H1 (cell line): ENCODE measurements at regions not wholly inside any gene's neighbourhood (a gene's known extent, or its start where the extent isn't known, plus 50 kb on each side); places are given as distances from the start of the nearest gene placed in this dataset.

Experiments used
- CTCF ChIA-PET: fragments of 300-600 bp; sonication (Branson Sonifier 250); formaldehyde crosslinking; loops from one replicate; lab custom pipeline; 2021; ENCODE audit not compliant: partially characterized antibody; lab: Charles Lee
- POLR2A ChIA-PET: fragments of 300-600 bp; sonication (Branson Sonifier 250); formaldehyde crosslinking; loops from one replicate; lab custom pipeline; 2021; ENCODE audit warnings: inconsistent platforms; ENCODE audit not compliant: partially characterized antibody; lab: Charles Lee
- DNase-seq, 2 experiments: peaks; one replicate each; pipeline versions ENCODE4 v3.0.0 to v3.0.0-alpha.2; 2010 to 2022; ENCODE audit warnings: low spot score in 2 of 2, low read depth in 1 of 2, mixed read lengths in 1 of 2
- FAIRE-seq: peaks from 2 replicates; lab custom pipeline; 2011; peaks lifted over from hg19 to GRCh38; lab: Jason Lieb, UNC
- H2AFZ ChIP-seq: 2 replicates; pipeline ENCODE4 v1.8.1; 2012; ENCODE audit warnings: low read length, inconsistent platforms
- H2AK5ac ChIP-seq: 2 replicates; pipeline ENCODE4 v1.6.1; 2013; ENCODE audit warnings: low read depth, low read length
- H2BK120ac ChIP-seq: replicated peaks from 2 replicates; pipeline ENCODE3; 2013; ENCODE audit warnings: low read depth, low read length, inconsistent platforms
- H2BK12ac ChIP-seq: 2 replicates; pipeline ENCODE4 v1.6.1; 2013; ENCODE audit warnings: low read depth, low read length
- H2BK15ac ChIP-seq: 2 replicates; pipeline ENCODE4 v1.6.1; 2013; ENCODE audit warnings: low read length
- H2BK20ac ChIP-seq: 2 replicates; pipeline ENCODE4 v1.6.1; 2013; ENCODE audit warnings: low read length
- H2BK5ac ChIP-seq: 2 replicates; pipeline ENCODE4 v1.6.1; 2013; ENCODE audit warnings: low read depth, low read length
- H3K14ac ChIP-seq: 2 replicates; pipeline ENCODE4 v1.6.1; 2013; ENCODE audit warnings: inconsistent platforms; ENCODE audit not compliant: insufficient read length
- H3K18ac ChIP-seq: 2 replicates; pipeline ENCODE4 v1.6.1; 2013; ENCODE audit warnings: low read length; ENCODE audit errors: extremely low read depth
- H3K23ac ChIP-seq: 2 replicates; pipeline ENCODE4 v1.6.1; 2013; ENCODE audit warnings: inconsistent platforms; ENCODE audit not compliant: insufficient read length
- H3K23me2 ChIP-seq: 2 replicates; pipeline ENCODE4 v1.6.1; 2013; ENCODE audit warnings: low read depth, low read length
- H3K27ac ChIP-seq: 2 replicates; pipeline ENCODE4 v1.6.1; 2011; ENCODE audit warnings: low read depth, low read length, inconsistent platforms
- H3K27me3 ChIP-seq, 4 experiments: replicated peaks in 1 of 4; 1 replicate in 1 of 4; 2 replicates in 3 of 4; pipeline versions ENCODE4 v1.6.1 to v1.8.1; 2011 to 2013; ENCODE audit warnings: low read length in 3 of 4, mild to moderate bottlenecking in 3 of 4, inconsistent platforms in 2 of 4, mixed read lengths in 2 of 4, moderate library complexity in 1 of 4; ENCODE audit not compliant: control insufficient read depth in 3 of 4, insufficient read depth in 3 of 4; ENCODE audit errors: extremely low read depth in 1 of 4
- H3K36me3 ChIP-seq, 4 experiments: 2 replicates each; pipeline versions ENCODE4 v1.6.1 to v1.8.1; 2011 to 2013; ENCODE audit warnings: mild to moderate bottlenecking in 4 of 4, low read length in 3 of 4, moderate library complexity in 2 of 4, control low read depth in 1 of 4, inconsistent platforms in 1 of 4; ENCODE audit not compliant: insufficient read depth in 4 of 4, control insufficient read depth in 2 of 4
- H3K4ac ChIP-seq: replicated peaks from 2 replicates; pipeline ENCODE3; 2013; ENCODE audit warnings: low read length, low read depth, mixed read lengths, inconsistent platforms; ENCODE audit not compliant: insufficient read length
- H3K4me1 ChIP-seq, 4 experiments: replicated peaks in 1 of 4; 1 replicate in 1 of 4; 2 replicates in 3 of 4; pipeline versions ENCODE4 v1.6.1 to v1.8.1; 2011 to 2013; ENCODE audit warnings: low read length in 3 of 4, inconsistent platforms in 2 of 4, mixed read lengths in 1 of 4; ENCODE audit not compliant: insufficient read depth in 4 of 4, control insufficient read depth in 3 of 4
- H3K4me2 ChIP-seq, 2 experiments: 2 replicates each; pipeline versions ENCODE4 v1.6.1 to v1.8.1; 2011 to 2013; ENCODE audit warnings: low read depth in 2 of 2, low read length in 2 of 2, control low read depth in 1 of 2, inconsistent platforms in 1 of 2, mild to moderate bottlenecking in 1 of 2; ENCODE audit not compliant: insufficient read depth in 1 of 2
- H3K4me3 ChIP-seq, 4 experiments: fragments of 200-600, 300-600 bp in 1 of 4; sonication (generic), shearing (Covaris generic), sonication (Bioruptor Twin) in 1 of 4; 2 replicates each; pipeline versions ENCODE4 v1.5.1 to v1.8.1; 2011 to 2016; ENCODE audit warnings: low read length in 4 of 4, low read depth in 3 of 4, control low read depth in 2 of 4, inconsistent platforms in 2 of 4, mild to moderate bottlenecking in 2 of 4, mixed read lengths in 1 of 4, moderate library complexity in 1 of 4; ENCODE audit not compliant: insufficient read depth in 2 of 4; ENCODE audit errors: extremely low read depth in 1 of 4
- H3K56ac ChIP-seq: replicated peaks from 2 replicates; pipeline ENCODE3; 2013; ENCODE audit warnings: low read depth, mild to moderate bottlenecking, mixed read lengths, low read length, inconsistent platforms; ENCODE audit not compliant: insufficient read length
- H3K79me1 ChIP-seq: 2 replicates; pipeline ENCODE4 v1.6.1; 2013; ENCODE audit warnings: low read depth, low read length, control low read depth
- H3K79me2 ChIP-seq, 2 experiments: 2 replicates each; pipeline versions ENCODE4 v1.6.1 to v1.8.1; 2012 to 2013; ENCODE audit warnings: low read length in 2 of 2, mild to moderate bottlenecking in 2 of 2, inconsistent platforms in 1 of 2; ENCODE audit not compliant: insufficient read depth in 2 of 2, control insufficient read depth in 1 of 2
- H3K9ac ChIP-seq, 4 experiments: replicated peaks in 1 of 4; 1 replicate in 1 of 4; 2 replicates in 3 of 4; pipeline versions ENCODE4 v1.6.1 to v1.8.1; 2011 to 2013; ENCODE audit warnings: low read depth in 3 of 4, low read length in 3 of 4, control low read depth in 2 of 4, mild to moderate bottlenecking in 2 of 4, moderate library complexity in 2 of 4, inconsistent platforms in 1 of 4; ENCODE audit errors: extremely low read depth in 1 of 4
- H3K9me3 ChIP-seq, 2 experiments: 2 replicates each; pipeline versions ENCODE4 v1.6.1 to v1.8.1; 2012 to 2013; ENCODE audit warnings: mild to moderate bottlenecking in 2 of 2, moderate library complexity in 2 of 2, control low read depth in 1 of 2, inconsistent platforms in 1 of 2, low read depth in 1 of 2, low read length in 1 of 2, mixed read lengths in 1 of 2; ENCODE audit not compliant: insufficient read depth in 2 of 2
- H4K20me1 ChIP-seq, 2 experiments: replicated peaks in 1 of 2; 2 replicates each; pipeline versions ENCODE3 to v1.8.1; 2011 to 2013; ENCODE audit warnings: inconsistent platforms in 2 of 2, low read length in 2 of 2, mild to moderate bottlenecking in 1 of 2; ENCODE audit not compliant: insufficient read depth in 2 of 2, control insufficient read depth in 1 of 2
- H4K5ac ChIP-seq: 2 replicates; pipeline ENCODE4 v1.6.1; 2013; ENCODE audit warnings: low read length, low read depth, mixed read lengths, inconsistent platforms; ENCODE audit not compliant: insufficient read length
- H4K8ac ChIP-seq: 2 replicates; pipeline ENCODE4 v1.8.0; 2013; ENCODE audit warnings: mild to moderate bottlenecking, moderate library complexity, low read length, inconsistent platforms; ENCODE audit not compliant: insufficient read depth; ENCODE audit errors: extremely low read depth
- H4K91ac ChIP-seq: replicated peaks from 2 replicates; pipeline ENCODE3; 2013; ENCODE audit warnings: low read length, mixed read lengths, inconsistent platforms; ENCODE audit not compliant: insufficient read length
- ASH2L ChIP-seq: fragments of 200-600, 300-600 bp; sonication (generic); IDR thresholded peaks from one replicate; pipeline ENCODE4 v1.7.1; 2017; ENCODE audit warnings: low read length
- ATF2 ChIP-seq: IDR thresholded peaks from 2 replicates; pipeline ENCODE4 v1.6.1; 2012; ENCODE audit warnings: low read length, inconsistent platforms
- CHD2 ChIP-seq: IDR thresholded peaks from 2 replicates; pipeline ENCODE4 v1.6.1; 2012; ENCODE audit warnings: low read length, improper control_type of control experiment
- HDAC6 ChIP-seq: IDR thresholded peaks from one replicate; pipeline ENCODE4 v1.7.1; 2012; ENCODE audit warnings: low read depth, mild to moderate bottlenecking, inconsistent platforms, low read length, moderate library complexity
- KDM4A ChIP-seq: IDR thresholded peaks from one replicate; pipeline ENCODE4 v1.7.1; 2012; ENCODE audit warnings: low read depth, mild to moderate bottlenecking, moderate library complexity, low read length, inconsistent platforms; ENCODE audit not compliant: severe bottlenecking
- MAFK ChIP-seq: IDR thresholded peaks from 2 replicates; pipeline ENCODE4 v1.6.1; 2012; ENCODE audit warnings: low read depth, mild to moderate bottlenecking, improper control_type of control experiment, low read length
- NANOG ChIP-seq: IDR thresholded peaks from 2 replicates; pipeline ENCODE4 v1.6.1; 2011; ENCODE audit warnings: low read length, low read depth, mild to moderate bottlenecking, inconsistent platforms; ENCODE audit not compliant: insufficient read depth, poor library complexity, severe bottlenecking
- RNF2 ChIP-seq: fragments of 200-900, 300-1000 bp; sonication (generic); IDR thresholded peaks from 2 replicates; pipeline ENCODE4 v1.7.1; 2016; ENCODE audit warnings: borderline replicate concordance, low read depth, mild to moderate bottlenecking, antibody characterized with exemption, low read length; ENCODE audit not compliant: poor library complexity, severe bottlenecking; ENCODE audit errors: missing control alignments
- SIN3A ChIP-seq, 2 experiments: IDR thresholded peaks in 1 of 2; conservative IDR thresholded peaks in 1 of 2; 2 replicates each; pipeline ENCODE4 v1.6.1; 2011 to 2012; ENCODE audit warnings: low read length in 2 of 2, improper control_type of control experiment in 1 of 2, low read depth in 1 of 2, mild to moderate bottlenecking in 1 of 2
- SP1 ChIP-seq: IDR thresholded peaks from 2 replicates; pipeline ENCODE4 v1.6.1; 2011; ENCODE audit warnings: low read depth, low read length
- TCF12 ChIP-seq: IDR thresholded peaks from 2 replicates; pipeline ENCODE4 v1.6.1; 2011; ENCODE audit warnings: low read depth, mild to moderate bottlenecking, low read length
- ZNF274 ChIP-seq: IDR thresholded peaks from 2 replicates; pipeline ENCODE4 v1.7.0; 2012; ENCODE audit warnings: low read length, borderline replicate concordance; ENCODE audit errors: extremely low read depth
- WGBS, 2 experiments: shearing (Covaris generic) in 1 of 2; methylation state at CpG; one replicate each; pipeline versions ENCODE4 v1.1.6 to v1.1.7; 2013 to 2015; ENCODE audit warnings: low lambda C conversion rate in 2 of 2, mixed read lengths in 2 of 2, inconsistent platforms in 1 of 2, low coverage in 1 of 2, missing lambda C conversion rate in 1 of 2; ENCODE audit not compliant: insufficient replicate concordance in 2 of 2, insufficient coverage in 1 of 2, insufficient read length in 1 of 2; ENCODE audit errors: extremely low coverage in 1 of 2, missing lambda C conversion rate in 1 of 2; 5-methylcytosine and 5-hydroxymethylcytosine counted together

GRCh38 chr2:19299032-19299431 is 59.4 kb downstream of the OSR1 start:
- Histone ChIP-seq H3K36me3 (no peaks in the 10 kb centered on the region), H4K5ac (no peak overlapping the region), H2BK120ac (no peak overlapping the region), H2BK15ac (no peak overlapping the region), H3K23me2 (no peaks in the 10 kb centered on the region), H3K4ac (no peak overlapping the region), H4K20me1 (no peaks in the 10 kb centered on the region), H4K91ac (no peak overlapping the region), H3K18ac (no peak overlapping the region), H2BK20ac (no peak overlapping the region), H3K27me3 (no peaks in the 10 kb centered on the region), H3K27ac (no peak overlapping the region), H3K4me2 (no peak overlapping the region), H3K9ac (no peak overlapping the region), H2AK5ac (no peak overlapping the region), H3K9me3 (no peaks in the 10 kb centered on the region), H3K79me1 (no peaks in the 10 kb centered on the region), H3K23ac (no peak overlapping the region), H3K14ac (no peak overlapping the region), H2BK5ac (no peak overlapping the region), H3K4me1 (no peaks in the 10 kb centered on the region), H3K56ac (no peak overlapping the region), H3K4me3 (no peak overlapping the region), H2BK12ac (no peak overlapping the region), H3K79me2 (no peaks in the 10 kb centered on the region), H4K8ac (no peak overlapping the region), H2AFZ (no peak overlapping the region)
- ChIA-PET CTCF (interaction anchor here (0.6 to 1.1 kb wide), 8 partner anchors 15 to 573 kb away, joined by 3 to 4 read pairs (median 3); no protein-coding TSS in a partner anchor), POLR2A (no interaction called here)
- DNase-seq (no peak), FAIRE-seq (no peak)
- 92% methylated on average over 7 of the region's 7 CpGs; no CpG with 5 or more reads in 1 of the 2 experiments for WGBS, 2 experiments
- TF ChIP-seq MAFK, result no peak
- no peak for TF ChIP-seq RNF2
- no peak for TF ChIP-seq CHD2
- no peak for TF ChIP-seq ATF2
- TF ChIP-seq HDAC6, result no peak
- no peak for TF ChIP-seq ZNF274
- no peak for TF ChIP-seq ASH2L
- TF ChIP-seq SP1, result no peak
- no peak for TF ChIP-seq SIN3A (conservative IDR thresholded peaks at IDR 0.05 in 1 of 2, IDR thresholded peaks at IDR 0.05 in 1 of 2; ENCODE audit: low read depth in 1 of 2, low read length in 2 of 2)
- no peak for TF ChIP-seq TCF12
- TF ChIP-seq NANOG, result no peak
- no peak for TF ChIP-seq KDM4A
